ENCODE measurements at regions not wholly inside any gene's neighbourhood (a gene's known extent, or its start where the extent isn't known, plus 50 kb on each side); places are given as distances from the start of the nearest gene placed in this dataset.

- TF ChIP-seq EZH2 (IDR thresholded peaks at IDR 0.05) (no peak), POLR2AphosphoS5 (IDR thresholded peaks at IDR 0.05; ENCODE audit: borderline replicate concordance, low read depth, low read length) (no peak), FOXP2 (optimal IDR thresholded peaks at IDR 0.05; ENCODE audit: control extremely low read depth, extremely low read length, insufficient read depth) (no peak)
These were observed 62.4 kb upstream of the CCDC71L start for GRCh38 chr7:106723398-106723797.
